GM12891 (cell line): ENCODE measurements at regions not wholly inside any gene's neighbourhood (a gene's known extent, or its start where the extent isn't known, plus 50 kb on each side); places are given as distances from the start of the nearest gene placed in this dataset.
"Not testable (repeated sequence)": the region's sequence is repeated elsewhere in the genome, so short reads cannot be mapped to it uniquely, and the experiment has no call there.

Experiments
- DNase-seq: peaks from one replicate; pipeline ENCODE4 v3.0.0; 2011; ENCODE audit warnings: low spot score; ENCODE audit not compliant: insufficient read length
- FAIRE-seq: peaks from 2 replicates; lab custom pipeline; 2011; peaks lifted over from hg19 to GRCh38; lab: Jason Lieb, UNC
- PAX5 ChIP-seq: IDR thresholded peaks from 2 replicates; pipeline ENCODE4 v1.6.1; 2011; ENCODE audit warnings: low read length, moderate library complexity, mild to moderate bottlenecking; ENCODE audit not compliant: insufficient read depth, severe bottlenecking
- POLR2A ChIP-seq: IDR thresholded peaks from 2 replicates; pipeline ENCODE4 v1.6.1; 2011; ENCODE audit warnings: low read depth, low read length, control low read depth
- POLR2AphosphoS5 ChIP-seq: IDR thresholded peaks from 2 replicates; pipeline ENCODE4 v1.6.1; 2011; ENCODE audit warnings: low read depth, low read length, control low read depth
- POU2F2 ChIP-seq: IDR thresholded peaks from 2 replicates; pipeline ENCODE4 v1.6.1; 2011; ENCODE audit warnings: low read depth, mild to moderate bottlenecking, control low read depth, low read length, moderate library complexity
- SPI1 ChIP-seq: IDR thresholded peaks from 2 replicates; pipeline ENCODE4 v1.6.1; 2011; ENCODE audit warnings: low read depth, low read length, control low read depth
- TAF1 ChIP-seq: IDR thresholded peaks from 2 replicates; pipeline ENCODE4 v1.6.1; 2011; ENCODE audit warnings: low read depth, low read length, control low read depth

- no peak for FAIRE-seq
Measured at GRCh38 chr11:134606251-134606650, 194.2 kb upstream of the B3GAT1 start.

GRCh38 chr11:134604886-134605285 is 192.8 kb upstream of the B3GAT1 start:
- DNase-seq (no peak), FAIRE-seq (no peak)
- TF ChIP-seq POLR2A = no peak
- no peak for TF ChIP-seq TAF1

More at GRCh38 chr11:134606251-134606650, 194.2 kb upstream of the B3GAT1 start:
- TF ChIP-seq POLR2A (no peak), SPI1 (no peak), TAF1 (no peak), PAX5 (no peak), POLR2AphosphoS5 (no peak)
- no peak for DNase-seq

- TF ChIP-seq SPI1 = no peak
- TF ChIP-seq PAX5 = no peak
- no peak for TF ChIP-seq POU2F2
- no peak for TF ChIP-seq TAF1
- TF ChIP-seq POLR2AphosphoS5 = no peak
- no peak for TF ChIP-seq POLR2A
- FAIRE-seq = no peak
- DNase-seq = no peak
Measured at GRCh38 chr11:134599299-134599771, 187.3 kb upstream of the B3GAT1 start.

GRCh38 chr11:134598368-134598767 is 186.3 kb upstream of the B3GAT1 start:
- DNase-seq = no peak
- TF ChIP-seq PAX5 (no peak), SPI1 (no peak), POLR2AphosphoS5 (no peak), POLR2A (no peak), POU2F2 (no peak), TAF1 (no peak)
- no peak for FAIRE-seq

GRCh38 chr11:134597452-134597851 is 185.4 kb upstream of the B3GAT1 start:
- FAIRE-seq = no peak
- TF ChIP-seq POU2F2 = no peak
- no peak for TF ChIP-seq TAF1
- no peak for TF ChIP-seq POLR2AphosphoS5
- TF ChIP-seq PAX5 = no peak
- no peak for TF ChIP-seq SPI1
- TF ChIP-seq POLR2A = no peak
- DNase-seq = no peak

- no peak for TF ChIP-seq POLR2A
- TF ChIP-seq SPI1 = no peak
- TF ChIP-seq POLR2AphosphoS5 = no peak
- TF ChIP-seq TAF1 = no peak
- no peak for TF ChIP-seq POU2F2
- no peak for TF ChIP-seq PAX5
- no peak for FAIRE-seq
- DNase-seq = no peak
Measured at GRCh38 chr11:134596404-134596803, 184.4 kb upstream of the B3GAT1 start.

- DNase-seq = no peak
- TF ChIP-seq POLR2AphosphoS5 (no peak), TAF1 (no peak), PAX5 (no peak), POLR2A (no peak), SPI1 (no peak), POU2F2 (no peak)
- peak; percentile 90 for FAIRE-seq
Measured at GRCh38 chr11:134592391-134592990, 180.4 kb upstream of the B3GAT1 start.

- TF ChIP-seq POLR2A (no peak), PAX5 (no peak), POLR2AphosphoS5 (no peak), SPI1 (no peak), TAF1 (no peak), POU2F2 (no peak)
- DNase-seq (no peak), FAIRE-seq (no peak)
Measured at GRCh38 chr11:134591338-134591737, 179.3 kb upstream of the B3GAT1 start.

GRCh38 chr11:134589129-134589528 is 177.1 kb upstream of the B3GAT1 start:
- TF ChIP-seq POLR2A (no peak), POLR2AphosphoS5 (no peak), TAF1 (no peak), SPI1 (no peak), PAX5 (no peak), POU2F2 (no peak)
- DNase-seq (no peak), FAIRE-seq (no peak)

- DNase-seq, FAIRE-seq: not testable (repeated sequence)
Measured at GRCh38 chr11:134588460-134589110, 176.5 kb upstream of the B3GAT1 start.
